ENCODE measurements at regions not wholly inside any gene's neighbourhood (a gene's known extent, or its start where the extent isn't known, plus 50 kb on each side); places are given as distances from the start of the nearest gene placed in this dataset.

DNA sequence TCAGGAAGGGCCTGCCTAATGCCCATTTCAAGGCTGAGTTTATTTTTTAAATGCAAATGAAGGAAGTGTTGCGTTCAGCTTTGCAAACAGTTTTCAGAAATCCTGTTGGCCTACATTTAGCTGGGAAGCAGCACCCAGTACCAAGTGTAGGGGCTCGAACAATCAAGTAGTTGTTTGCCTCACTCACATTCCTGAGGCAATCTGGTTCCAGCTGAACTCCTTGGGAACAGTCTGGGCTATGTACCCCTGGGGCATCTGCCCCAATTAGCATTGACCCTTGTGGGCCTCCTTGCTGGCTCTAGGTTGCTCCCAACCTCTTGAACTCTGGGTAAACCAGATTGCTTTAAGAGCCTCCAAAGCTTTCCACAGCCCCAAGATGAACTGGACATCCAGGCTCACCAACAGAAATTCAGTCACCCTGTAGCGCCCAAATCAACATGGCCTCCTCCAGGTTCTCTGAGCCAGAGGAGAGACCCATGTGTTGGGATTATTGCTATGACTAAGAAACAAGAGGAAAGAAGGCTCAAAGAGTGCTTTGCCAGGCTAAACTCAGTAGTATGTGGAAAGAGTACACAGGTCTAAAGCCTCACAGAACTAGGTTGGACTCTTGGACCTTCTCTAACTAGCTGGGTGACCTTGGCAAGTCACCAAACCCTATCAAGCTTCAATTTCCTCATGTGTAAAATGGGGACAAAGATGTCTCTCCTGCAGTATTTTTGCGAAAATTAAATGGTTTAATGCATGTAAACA, 532.7 kb downstream of the SOX2 start:
- Histone ChIP-seq H3K9me1 (ENCODE audit: insufficient read depth, low read length) (no peaks in the 10 kb centered on the region), H3K4me1 (ENCODE audit: control insufficient read depth, insufficient read depth, low read length) (no peaks in the 10 kb centered on the region), H3K14ac (replicated peaks; ENCODE audit: low read depth, low read length) (no peak overlapping the region), H2BK120ac (ENCODE audit: low read depth, low read length) (no peak overlapping the region), H3K4me3 (ENCODE audit: insufficient read depth, low read depth, low read length) (no peak overlapping the region), H4K91ac (ENCODE audit: insufficient read depth, low read depth, low read length) (no peak overlapping the region), H2BK5ac (ENCODE audit: low read depth, low read length, poor library complexity, severe bottlenecking) (no peak overlapping the region), H4K8ac (ENCODE audit: low read depth in 2 of 2, low read length in 2 of 2) (no peak overlapping the region), H3K18ac (ENCODE audit: low read depth, low read length) (no peak overlapping the region), H3K4ac (ENCODE audit: low read depth, low read length) (no peak overlapping the region), H4K20me1 (ENCODE audit: insufficient read depth, low read length) (no peaks in the 10 kb centered on the region), H3K9me3 (ENCODE audit: control insufficient read depth, insufficient read depth, low read length) (peaks cover 19% of the 10 kb centered on the region), H3K79me1 (ENCODE audit: low read depth in 1 of 2, low read length in 2 of 2) (no peaks in the 10 kb centered on the region), H2AK9ac (replicated peaks; ENCODE audit: low read depth, low read length, poor library complexity) (no peak overlapping the region), H3K9ac (ENCODE audit: low read depth, low read length) (no peak overlapping the region), H2AK5ac (ENCODE audit: low read depth, low read length) (no peak overlapping the region), H3K36me3 (ENCODE audit: control insufficient read depth, insufficient read depth, low read length) (no peaks in the 10 kb centered on the region), H3K4me2 (ENCODE audit: low read depth, low read length) (no peak overlapping the region), H3K23ac (ENCODE audit: low read depth, low read length) (no peak overlapping the region), H2AFZ (replicated peaks; ENCODE audit: low read length, poor library complexity) (no peak overlapping the region), H3K27ac (ENCODE audit: insufficient read depth, low read length) (no peak overlapping the region), H3K56ac (ENCODE audit: extremely low read depth, insufficient read depth, low read length) (no peak overlapping the region), H2BK20ac (ENCODE audit: low read depth, low read length) (no peak overlapping the region), H3K27me3 (ENCODE audit: control insufficient read depth, insufficient read depth, low read length) (no peaks in the 10 kb centered on the region), H2BK15ac (ENCODE audit: low read depth, low read length) (no peak overlapping the region), H4K5ac (ENCODE audit: low read depth, low read length) (no peak overlapping the region)
- ATAC-seq (ENCODE audit: low read depth) (no peak), DNase-seq (no peak)
- intact Hi-C loops (cut with micrococcal nuclease) (no loop called here), in situ Hi-C loops (cut with MboI; ENCODE audit: low sequenced_read_pairs) (no loop called here), dilution Hi-C loops (cut with HindIII; ENCODE audit: low sequenced_read_pairs, unreplicated experiment) (no loop called here)
- TF ChIP-seq CHD1 (IDR thresholded peaks at IDR 0.05; ENCODE audit: low read depth, low read length): no peak
- ChIA-PET CTCF (no interaction called here), POLR2A (ENCODE audit: unreplicated experiment) (no interaction called here)
- no TSS peak for BruUV-seq (replicated peaks)
- 0% methylated on average over 1 of the region's 4 CpGs; no CpG with 5 or more reads in 1 of the 2 experiments for WGBS, 2 experiments (ENCODE audit: extremely low coverage in 2 of 2, insufficient read length in 1 of 2)
